A549 (cell line): ENCODE measurements at regions not wholly inside any gene's neighbourhood (a gene's known extent, or its start where the extent isn't known, plus 50 kb on each side); places are given as distances from the start of the nearest gene placed in this dataset.

Experiments
- MYC ChIP-seq: IDR thresholded peaks from 2 replicates; pipeline ENCODE4 v1.6.1; 2012; ENCODE audit warnings: mild to moderate bottlenecking, inconsistent platforms, low read length, improper control_type of control experiment, borderline replicate concordance
- NR3C1 ChIP-seq: fragments of >200 bp; sonication (Bioruptor Twin); formaldehyde crosslinking; IDR thresholded peaks from 3 replicates; pipeline ENCODE4 v1.6.1; 2017
- TF ChIP-seq, protein P1 (sequence below): fragments of >200 bp; sonication (Bioruptor Twin); formaldehyde crosslinking; IDR thresholded peaks from 3 replicates; pipeline ENCODE4 v1.5.1; 2016

DNA sequence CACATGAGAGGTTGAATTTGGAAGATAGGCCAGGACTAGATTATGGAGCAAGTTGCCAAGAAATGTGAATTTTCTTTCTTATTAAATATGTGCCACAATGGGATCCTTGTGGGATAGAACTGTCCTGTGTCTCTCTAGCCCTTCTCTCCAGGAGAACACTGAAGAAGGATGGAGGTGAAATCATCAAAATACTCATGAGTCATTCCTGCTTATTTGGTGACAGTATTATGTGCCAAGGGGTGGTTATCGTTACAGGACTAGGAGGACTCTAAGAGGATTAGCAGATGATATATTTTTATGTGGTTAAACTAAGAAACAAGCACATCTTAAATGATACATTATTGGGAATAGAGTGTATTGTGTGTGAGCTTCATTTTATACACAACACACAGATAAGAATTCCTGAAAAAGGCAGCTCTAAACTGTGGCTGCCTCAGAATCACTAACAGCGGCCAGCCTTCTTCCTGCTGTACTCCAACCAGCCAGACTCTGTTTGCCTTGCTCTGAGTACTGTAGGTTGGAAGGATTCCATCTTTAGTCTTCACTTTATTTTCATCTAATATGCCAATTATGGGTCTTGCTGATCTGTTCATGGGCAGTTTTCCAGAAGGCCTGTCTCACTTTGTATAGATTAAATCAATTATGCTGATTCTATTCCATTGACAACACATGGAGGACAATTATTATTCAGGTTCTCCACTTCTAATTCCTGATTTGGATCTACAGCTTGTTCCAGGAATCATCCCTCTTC lies 325.8 kb downstream of the ABCC12 start:
- TF ChIP-seq MYC: no peak
- TF ChIP-seq NR3C1: no peak
- TF ChIP-seq, protein P1, sequence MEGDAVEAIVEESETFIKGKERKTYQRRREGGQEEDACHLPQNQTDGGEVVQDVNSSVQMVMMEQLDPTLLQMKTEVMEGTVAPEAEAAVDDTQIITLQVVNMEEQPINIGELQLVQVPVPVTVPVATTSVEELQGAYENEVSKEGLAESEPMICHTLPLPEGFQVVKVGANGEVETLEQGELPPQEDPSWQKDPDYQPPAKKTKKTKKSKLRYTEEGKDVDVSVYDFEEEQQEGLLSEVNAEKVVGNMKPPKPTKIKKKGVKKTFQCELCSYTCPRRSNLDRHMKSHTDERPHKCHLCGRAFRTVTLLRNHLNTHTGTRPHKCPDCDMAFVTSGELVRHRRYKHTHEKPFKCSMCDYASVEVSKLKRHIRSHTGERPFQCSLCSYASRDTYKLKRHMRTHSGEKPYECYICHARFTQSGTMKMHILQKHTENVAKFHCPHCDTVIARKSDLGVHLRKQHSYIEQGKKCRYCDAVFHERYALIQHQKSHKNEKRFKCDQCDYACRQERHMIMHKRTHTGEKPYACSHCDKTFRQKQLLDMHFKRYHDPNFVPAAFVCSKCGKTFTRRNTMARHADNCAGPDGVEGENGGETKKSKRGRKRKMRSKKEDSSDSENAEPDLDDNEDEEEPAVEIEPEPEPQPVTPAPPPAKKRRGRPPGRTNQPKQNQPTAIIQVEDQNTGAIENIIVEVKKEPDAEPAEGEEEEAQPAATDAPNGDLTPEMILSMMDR: no peak
